Omental fat pad (tissue), 3 donors: ENCODE measurements at regions not wholly inside any gene's neighbourhood (a gene's known extent, or its start where the extent isn't known, plus 50 kb on each side); places are given as distances from the start of the nearest gene placed in this dataset.

Source experiments
- ATAC-seq: fragments of 150-250 bp; one replicate; pipeline ENCODE4 v1.9.1; 2016; ENCODE audit warnings: mild to moderate bottlenecking, moderate library complexity; ENCODE audit not compliant: low FRiP score
- DNase-seq: peaks from one replicate; pipeline ENCODE4 v3.0.0-alpha.2; 2019; ENCODE audit warnings: low spot score
- TF ChIP-seq, protein P1 (sequence below), 3 donors: fragments of 450-650 bp; IDR thresholded peaks; one replicate each; pipeline ENCODE4 v1.5.1; 2016 to 2017; ENCODE audit warnings: antibody characterized with exemption in 3 of 3, mild to moderate bottlenecking in 3 of 3, moderate library complexity in 2 of 3

DNA sequence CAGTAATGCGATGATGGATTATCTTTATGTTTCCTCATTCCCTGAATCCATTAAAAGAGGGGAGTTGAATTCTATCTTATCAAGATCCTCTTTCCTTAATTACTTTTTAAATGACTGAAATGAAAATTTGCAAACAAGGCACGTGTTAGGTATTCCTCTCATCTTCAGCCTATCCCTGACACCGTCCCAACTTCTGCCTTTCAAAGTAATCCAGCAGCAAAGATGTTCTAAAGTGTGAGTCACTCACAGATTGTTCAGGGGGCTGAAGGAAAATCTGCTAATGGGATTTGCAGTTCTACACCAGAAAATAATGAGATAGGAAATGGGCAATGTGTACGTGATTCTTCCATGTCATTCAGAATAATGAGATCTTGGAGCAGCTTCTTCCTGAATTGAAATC lies 403.0 kb downstream of the ARHGEF28 start:
- no peak for ATAC-seq
- TF ChIP-seq, protein P1, sequence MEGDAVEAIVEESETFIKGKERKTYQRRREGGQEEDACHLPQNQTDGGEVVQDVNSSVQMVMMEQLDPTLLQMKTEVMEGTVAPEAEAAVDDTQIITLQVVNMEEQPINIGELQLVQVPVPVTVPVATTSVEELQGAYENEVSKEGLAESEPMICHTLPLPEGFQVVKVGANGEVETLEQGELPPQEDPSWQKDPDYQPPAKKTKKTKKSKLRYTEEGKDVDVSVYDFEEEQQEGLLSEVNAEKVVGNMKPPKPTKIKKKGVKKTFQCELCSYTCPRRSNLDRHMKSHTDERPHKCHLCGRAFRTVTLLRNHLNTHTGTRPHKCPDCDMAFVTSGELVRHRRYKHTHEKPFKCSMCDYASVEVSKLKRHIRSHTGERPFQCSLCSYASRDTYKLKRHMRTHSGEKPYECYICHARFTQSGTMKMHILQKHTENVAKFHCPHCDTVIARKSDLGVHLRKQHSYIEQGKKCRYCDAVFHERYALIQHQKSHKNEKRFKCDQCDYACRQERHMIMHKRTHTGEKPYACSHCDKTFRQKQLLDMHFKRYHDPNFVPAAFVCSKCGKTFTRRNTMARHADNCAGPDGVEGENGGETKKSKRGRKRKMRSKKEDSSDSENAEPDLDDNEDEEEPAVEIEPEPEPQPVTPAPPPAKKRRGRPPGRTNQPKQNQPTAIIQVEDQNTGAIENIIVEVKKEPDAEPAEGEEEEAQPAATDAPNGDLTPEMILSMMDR (IDR thresholded peaks at IDR 0.05), result no peak

DNA sequence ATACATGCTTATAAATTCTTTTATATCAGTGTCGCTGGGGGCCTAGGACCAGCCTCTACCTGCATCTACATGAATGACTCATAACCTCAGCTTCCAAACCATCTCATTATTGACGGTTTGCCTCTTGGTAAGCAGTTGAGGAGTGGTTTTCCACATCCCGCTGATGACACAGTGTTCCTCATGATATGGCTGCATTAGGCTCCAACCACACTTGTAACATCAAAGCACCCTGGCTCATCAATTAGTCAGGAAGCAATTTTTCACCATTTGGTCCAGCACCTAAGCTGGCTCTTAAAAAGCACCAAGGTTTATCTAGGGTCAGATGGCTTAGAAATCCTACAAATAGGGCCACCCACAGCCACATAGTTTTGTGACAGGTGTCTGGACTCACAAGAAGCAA lies 402.4 kb downstream of the ARHGEF28 start:
- TF ChIP-seq, protein P1 (IDR thresholded peaks at IDR 0.05), result no peak
- ATAC-seq, result no peak
- DNase-seq, result no peak

More for the DNA sequence above, 403.0 kb downstream of the ARHGEF28 start:
- no peak for DNase-seq

DNA sequence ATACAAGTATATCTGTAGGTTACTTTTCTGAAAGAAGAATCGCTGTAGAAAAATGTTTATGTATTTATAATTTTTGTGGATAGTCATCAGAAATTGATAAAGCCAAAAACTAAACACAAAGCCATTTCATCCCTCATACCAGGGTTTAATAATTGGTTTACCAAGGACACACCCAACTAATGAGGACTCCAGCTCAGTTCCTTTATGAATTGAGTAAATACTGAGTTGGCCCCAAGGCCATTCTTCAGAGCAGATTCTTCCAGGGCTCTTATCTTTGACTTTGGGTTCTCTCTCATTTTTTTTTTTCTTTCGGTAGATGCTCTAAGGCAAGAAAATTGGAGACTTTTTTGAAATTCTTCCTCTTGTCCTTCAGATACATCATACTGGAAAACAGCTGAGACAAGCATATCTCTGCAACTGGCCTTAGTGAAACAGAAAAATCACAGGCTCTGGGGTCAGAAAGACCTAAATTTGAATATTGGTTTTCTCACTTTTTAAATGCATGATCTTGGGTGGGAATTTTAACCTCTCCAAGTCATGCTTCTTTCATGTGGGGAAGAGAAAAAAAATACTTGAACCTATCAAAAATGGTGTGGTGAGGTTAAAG lies 401.8 kb downstream of the ARHGEF28 start:
- TF ChIP-seq, protein P1 (IDR thresholded peaks at IDR 0.05), result no peak
- ATAC-seq, result no peak

DNA sequence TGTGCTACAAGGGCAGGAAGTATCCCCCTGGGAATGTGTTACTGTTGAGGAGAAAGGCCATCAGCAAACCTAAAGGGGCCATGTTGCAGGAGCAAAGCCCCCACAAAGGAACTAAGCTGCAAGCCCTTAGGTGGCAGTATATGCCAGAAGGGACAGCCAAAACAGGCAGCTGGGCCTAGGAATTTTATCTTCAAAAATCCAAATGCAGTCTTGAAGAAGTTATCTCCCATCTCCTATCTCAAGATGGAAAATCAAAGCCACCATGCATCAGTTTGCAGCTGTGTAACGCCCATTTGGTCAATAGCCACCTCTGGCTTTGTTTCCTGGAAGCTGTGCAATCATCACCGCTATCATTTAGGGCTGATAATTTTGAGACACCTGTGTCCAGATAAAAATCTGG lies 400.3 kb downstream of the ARHGEF28 start:
- DNase-seq (no peak), ATAC-seq (no peak)
- TF ChIP-seq, protein P1 (IDR thresholded peaks at IDR 0.05), result no peak

More for the DNA sequence above, 401.8 kb downstream of the ARHGEF28 start:
- DNase-seq, result no peak

DNA sequence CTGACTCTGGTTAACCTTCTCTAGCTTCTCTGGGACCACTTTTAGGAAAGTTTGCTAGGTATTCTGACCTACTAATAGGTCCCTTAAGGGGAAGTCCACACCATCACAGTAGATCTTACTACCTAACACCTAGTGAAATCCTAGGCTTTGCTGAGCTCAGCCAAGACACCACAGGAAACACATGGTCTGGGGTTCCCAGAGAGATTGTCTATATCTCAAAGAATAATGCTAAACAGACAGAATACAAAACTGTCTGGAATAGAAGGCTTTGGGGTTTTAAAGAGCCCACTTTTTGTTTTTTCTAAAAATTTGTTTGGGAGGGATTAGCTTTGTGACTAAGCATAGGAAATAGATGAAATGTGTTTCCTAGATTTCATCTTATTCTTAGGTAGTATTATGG lies 395.1 kb downstream of the ARHGEF28 start:
- TF ChIP-seq, protein P1 (IDR thresholded peaks at IDR 0.05), result no peak
- DNase-seq, result no peak
- no peak for ATAC-seq

DNA sequence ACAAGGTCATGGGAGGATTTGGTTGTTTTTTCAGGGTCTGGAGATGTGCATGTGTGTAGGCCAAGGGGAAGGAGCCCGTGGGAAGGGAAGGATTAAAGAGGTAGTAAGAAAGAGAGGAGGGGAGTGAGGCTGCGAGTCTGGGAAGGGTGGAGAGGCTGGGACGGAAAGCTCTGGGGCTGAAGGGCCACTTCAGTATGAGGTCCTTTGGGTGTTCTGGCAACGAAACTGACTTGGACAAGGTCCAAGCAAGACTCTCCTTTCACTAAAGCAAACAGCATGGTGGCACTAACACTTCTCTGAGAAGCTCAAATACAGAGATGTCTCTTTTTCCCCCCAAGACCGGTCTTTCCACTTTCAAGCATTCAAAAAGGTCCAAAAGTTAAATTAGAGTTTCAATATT lies 394.5 kb downstream of the ARHGEF28 start:
- no peak for DNase-seq
- TF ChIP-seq, protein P1 (IDR thresholded peaks at IDR 0.05), result no peak
- ATAC-seq, result no peak

DNA sequence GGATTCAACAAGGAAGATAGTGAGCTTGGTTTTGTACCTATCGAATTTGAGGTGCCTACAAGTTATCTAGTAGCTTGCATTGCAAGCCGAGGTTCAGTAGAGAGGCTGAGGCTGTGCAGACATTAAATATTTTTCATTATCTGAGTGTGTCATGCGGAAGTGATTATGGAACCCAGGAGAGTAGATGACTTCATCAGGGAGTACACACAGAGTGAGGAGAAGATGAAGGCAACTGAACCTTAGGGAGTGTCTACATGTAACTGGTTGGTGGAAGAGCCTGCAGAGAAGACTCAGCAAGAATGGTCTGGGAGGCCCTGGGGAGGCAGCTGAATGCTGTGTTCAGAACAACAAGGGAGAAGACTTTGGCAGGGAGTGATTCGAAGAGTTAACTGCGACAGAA lies 393.9 kb downstream of the ARHGEF28 start:
- TF ChIP-seq, protein P1 (IDR thresholded peaks at IDR 0.05), result no peak
- DNase-seq, result no peak
- no peak for ATAC-seq
